ENCODE measurements at regions not wholly inside any gene's neighbourhood (a gene's known extent, or its start where the extent isn't known, plus 50 kb on each side); places are given as distances from the start of the nearest gene placed in this dataset.
A peak's percentile ranks its signal among the peaks of the same experiment; 100 is the strongest.
"Not testable (repeated sequence)": the region's sequence is repeated elsewhere in the genome, so short reads cannot be mapped to it uniquely, and the experiment has no call there.

DNA sequence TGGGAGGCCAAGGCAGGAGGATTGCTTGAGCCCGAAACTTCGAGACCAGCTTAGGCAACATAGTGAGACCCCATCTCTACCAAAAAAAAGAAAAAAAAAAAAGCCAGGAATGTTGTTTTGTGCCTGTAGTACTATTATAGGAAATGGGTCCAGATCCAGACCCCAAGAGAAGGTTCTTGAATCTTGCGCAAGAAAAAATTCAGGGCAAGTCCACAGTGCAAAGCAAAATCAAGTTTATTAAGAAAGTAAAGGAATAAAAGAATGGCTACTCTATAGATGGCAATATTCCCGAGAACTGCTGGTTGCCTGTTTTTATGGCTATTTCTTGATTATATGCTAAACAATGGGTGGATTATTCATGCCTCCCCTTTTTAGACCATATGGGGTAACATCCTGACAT lies 51.2 kb upstream of the RDX start:
- TF ChIP-seq, protein P1, sequence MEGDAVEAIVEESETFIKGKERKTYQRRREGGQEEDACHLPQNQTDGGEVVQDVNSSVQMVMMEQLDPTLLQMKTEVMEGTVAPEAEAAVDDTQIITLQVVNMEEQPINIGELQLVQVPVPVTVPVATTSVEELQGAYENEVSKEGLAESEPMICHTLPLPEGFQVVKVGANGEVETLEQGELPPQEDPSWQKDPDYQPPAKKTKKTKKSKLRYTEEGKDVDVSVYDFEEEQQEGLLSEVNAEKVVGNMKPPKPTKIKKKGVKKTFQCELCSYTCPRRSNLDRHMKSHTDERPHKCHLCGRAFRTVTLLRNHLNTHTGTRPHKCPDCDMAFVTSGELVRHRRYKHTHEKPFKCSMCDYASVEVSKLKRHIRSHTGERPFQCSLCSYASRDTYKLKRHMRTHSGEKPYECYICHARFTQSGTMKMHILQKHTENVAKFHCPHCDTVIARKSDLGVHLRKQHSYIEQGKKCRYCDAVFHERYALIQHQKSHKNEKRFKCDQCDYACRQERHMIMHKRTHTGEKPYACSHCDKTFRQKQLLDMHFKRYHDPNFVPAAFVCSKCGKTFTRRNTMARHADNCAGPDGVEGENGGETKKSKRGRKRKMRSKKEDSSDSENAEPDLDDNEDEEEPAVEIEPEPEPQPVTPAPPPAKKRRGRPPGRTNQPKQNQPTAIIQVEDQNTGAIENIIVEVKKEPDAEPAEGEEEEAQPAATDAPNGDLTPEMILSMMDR (IDR thresholded peaks at IDR 0.05), result no peak
- no peak overlapping the region for H3K27ac ChIP-seq
- no peaks in the 10 kb centered on the region for H3K27me3 ChIP-seq
- no peaks in the 10 kb centered on the region for H3K36me3 ChIP-seq
- ATAC-seq, result no peak
- WGBS, 2 donors, result 97 to 99% methylated on average over 4 of the region's 4 CpGs
- DNase-seq, result no peak
- no peaks in the 10 kb centered on the region for H3K9me3 ChIP-seq
- no peak overlapping the region for H3K4me3 ChIP-seq
- H3K4me1 ChIP-seq, result peaks cover 0 to 24% (median 0%) of the 10 kb centered on the region in 9 donors
- intact Hi-C loops (cut with DNase I), result no loop called here

GRCh38 chr11:110349138-110349996 lies 53.0 kb upstream of the RDX start:
- Histone ChIP-seq H3K4me3 (no peak overlapping the region), H3K9me3 (no peaks in the 10 kb centered on the region), H3K27me3 (no peaks in the 10 kb centered on the region), H3K27ac (peak overlapping the region in 5 of 10 donors; percentile 3 to 75 (median 24)), H3K36me3 (no peaks in the 10 kb centered on the region), H3K4me1 (peaks cover 0 to 24% (median 0%) of the 10 kb centered on the region in 9 donors)
- intact Hi-C loops (cut with DNase I), result no loop called here
- peak in 4 of 8 donors; percentile 22 to 38 (median 35) for ATAC-seq
- TF ChIP-seq, protein P1 (IDR thresholded peaks at IDR 0.05), result no peak
- 67 to 77% methylated on average over 7 of the region's 7 CpGs for whole genome bisulfite sequencing, 2 donors
- DNase-seq, result no peak

DNA sequence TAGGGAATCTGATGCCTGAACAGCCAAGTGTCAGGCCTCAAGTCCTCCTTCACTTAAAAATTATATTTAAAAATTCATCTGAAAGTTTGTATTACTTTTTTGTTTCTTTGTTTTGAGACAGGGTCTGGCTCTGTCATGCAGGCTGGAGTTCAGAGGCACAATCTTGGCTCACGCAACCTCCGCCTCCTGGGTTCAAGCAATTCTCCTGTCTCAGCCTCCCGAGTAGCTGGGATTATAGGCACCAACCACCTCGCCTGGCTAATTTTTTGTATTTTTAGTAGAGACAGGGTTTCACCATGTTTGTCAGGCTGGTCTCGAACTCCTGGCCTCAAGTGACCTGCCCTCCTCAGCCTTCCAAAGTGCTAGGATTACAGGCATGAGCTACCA lies 53.6 kb upstream of the RDX start:
- WGBS, 2 donors, result 93 to 96% methylated on average over 5 of the region's 5 CpGs
- ATAC-seq; H3K27me3 ChIP-seq; H3K9me3 ChIP-seq; intact Hi-C loops (cut with DNase I); H3K4me3 ChIP-seq; H3K36me3 ChIP-seq; DNase-seq: not testable (repeated sequence)
- Histone ChIP-seq H3K27ac (peak overlapping the region in 2 of 10 donors; percentile 24 to 75), H3K4me1 (peaks cover 0 to 24% (median under 1%) of the 10 kb centered on the region in 9 donors)

GRCh38 chr11:110355011-110355744 lies 58.8 kb upstream of the RDX start:
- 48 to 50% methylated on average over 7 of the region's 7 CpGs for WGBS, 2 donors
- Histone ChIP-seq H3K9me3 (no peaks in the 10 kb centered on the region), H3K27ac (no peak overlapping the region), H3K36me3 (no peaks in the 10 kb centered on the region), H3K4me3 (no peak overlapping the region), H3K4me1 (peaks cover 0 to 11% (median 0%) of the 10 kb centered on the region in 9 donors), H3K27me3 (no peaks in the 10 kb centered on the region)
- DNase-seq (no peak), ATAC-seq (no peak)
- intact Hi-C loops (cut with DNase I), result no loop called here
- TF ChIP-seq, protein P1 (IDR thresholded peaks at IDR 0.05), result no peak
